Pulmonary artery endothelial cell (primary cell): ENCODE measurements at regions not wholly inside any gene's neighbourhood (a gene's known extent, or its start where the extent isn't known, plus 50 kb on each side); places are given as distances from the start of the nearest gene placed in this dataset.
"Not testable (repeated sequence)": the region's sequence is repeated elsewhere in the genome, so short reads cannot be mapped to it uniquely, and the experiment has no call there.

Source experiments
- DNase-seq: peaks from one replicate; pipeline ENCODE4 v3.0.0-alpha.2; 2011; ENCODE audit warnings: low read depth, low spot score

DNA sequence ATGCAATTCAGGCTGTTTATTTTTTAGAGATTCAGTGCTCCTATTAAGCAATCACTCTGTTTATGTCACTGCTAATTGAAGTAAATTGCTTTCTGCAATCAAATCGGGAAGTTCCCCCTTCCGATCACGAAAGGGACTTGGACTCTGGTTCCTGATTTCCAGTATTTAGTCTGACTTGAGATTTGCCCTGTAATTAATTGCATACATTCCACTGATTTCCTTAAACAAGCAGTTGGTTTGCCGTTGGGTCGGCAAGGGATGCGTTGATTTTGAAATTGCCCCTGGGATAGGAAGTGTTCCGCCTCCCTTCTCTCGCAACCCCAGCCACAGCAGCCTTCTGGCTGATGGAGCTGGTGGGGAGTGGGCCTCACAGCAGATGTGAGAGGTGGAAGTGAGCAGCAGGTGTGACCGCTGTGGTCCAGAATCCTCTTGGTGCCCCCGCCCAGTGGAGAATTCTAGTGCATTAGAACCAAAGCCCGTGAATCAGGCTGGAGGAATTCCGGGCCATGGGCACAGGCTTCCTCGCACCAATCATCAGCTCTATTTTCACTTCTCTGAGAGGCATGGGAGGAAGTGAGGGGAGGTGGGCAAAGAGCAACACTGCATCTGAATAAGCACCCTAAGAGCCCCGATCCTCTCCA lies 102.5 kb downstream of the SPRY4 start:
- no peak for DNase-seq

DNA sequence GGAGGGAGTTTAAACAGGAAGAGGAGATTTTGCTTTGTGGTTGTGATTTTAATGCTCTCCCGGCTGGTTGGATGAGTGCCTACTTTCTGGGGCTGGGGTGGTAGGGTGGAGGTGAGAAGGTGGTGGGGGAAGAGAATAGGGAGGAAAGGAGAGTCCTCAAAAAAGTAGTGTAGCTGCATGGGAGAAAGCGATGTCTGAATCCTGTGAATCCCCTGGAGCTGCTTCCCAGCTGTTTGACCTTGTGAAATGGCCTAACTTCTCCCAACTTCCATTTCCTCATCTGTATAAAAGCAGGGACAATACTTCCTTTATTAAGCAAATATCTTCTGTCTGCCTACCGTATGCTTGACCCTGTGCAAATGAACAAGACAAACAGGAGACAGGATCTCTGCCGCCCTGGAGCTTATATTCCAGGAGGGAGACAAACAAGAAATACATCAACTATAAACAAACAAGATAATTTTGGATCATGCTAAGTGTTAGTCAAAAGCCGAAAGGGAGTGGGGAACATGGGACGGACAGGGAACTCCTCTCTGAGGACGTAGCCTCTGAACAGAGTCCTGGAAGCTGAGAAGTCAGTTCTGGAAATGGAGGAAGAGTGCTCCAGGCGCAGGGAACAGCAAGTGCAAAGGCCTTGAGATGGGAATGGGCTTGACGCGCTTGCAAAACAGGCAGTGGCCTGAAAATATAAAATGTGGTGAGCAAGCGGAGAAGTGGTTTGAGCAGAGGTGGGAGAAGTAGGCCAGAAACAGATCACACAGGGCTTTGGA lies 103.5 kb downstream of the SPRY4 start:
- no peak for DNase-seq

DNA sequence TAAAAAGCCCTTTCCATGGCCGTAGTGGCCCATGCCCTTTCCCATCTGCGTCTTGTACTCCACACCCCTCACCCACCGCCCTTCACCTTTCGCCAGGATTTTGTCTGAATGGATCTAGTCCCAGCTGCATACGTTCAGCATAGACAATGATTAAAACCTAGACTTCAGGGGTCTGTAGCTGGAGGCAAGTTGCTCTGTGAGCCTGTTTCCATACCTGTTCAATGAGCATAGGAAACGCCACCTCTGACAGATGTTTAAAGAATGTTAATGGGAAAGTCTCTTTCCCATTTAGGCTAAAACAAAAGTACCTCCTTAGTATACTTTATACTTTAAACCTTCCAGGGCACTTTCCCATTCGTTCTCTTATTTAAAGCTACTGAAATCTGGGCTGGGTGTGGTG lies 105.7 kb downstream of the SPRY4 start:
- no peak for DNase-seq

DNA sequence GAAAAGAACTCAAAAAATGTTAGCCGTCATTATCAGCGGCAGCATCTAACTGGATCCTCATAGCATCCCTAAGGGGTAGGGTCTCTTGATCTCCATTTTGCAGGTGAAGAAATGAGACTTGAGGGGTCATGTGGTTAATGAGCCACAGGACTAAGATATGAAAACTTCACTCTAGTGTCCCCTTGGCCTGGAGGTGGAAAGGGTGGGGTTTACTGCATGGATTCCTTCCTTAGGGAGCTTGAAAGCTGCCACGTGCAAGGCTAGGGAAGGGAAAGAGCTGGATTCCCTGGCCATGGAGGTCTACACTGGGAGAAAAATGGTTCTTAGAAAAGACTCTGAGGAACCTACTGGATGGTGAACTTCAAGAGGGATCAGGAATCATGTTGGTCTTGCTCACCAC lies 107.9 kb downstream of the SPRY4 start:
- DNase-seq = no peak

DNA sequence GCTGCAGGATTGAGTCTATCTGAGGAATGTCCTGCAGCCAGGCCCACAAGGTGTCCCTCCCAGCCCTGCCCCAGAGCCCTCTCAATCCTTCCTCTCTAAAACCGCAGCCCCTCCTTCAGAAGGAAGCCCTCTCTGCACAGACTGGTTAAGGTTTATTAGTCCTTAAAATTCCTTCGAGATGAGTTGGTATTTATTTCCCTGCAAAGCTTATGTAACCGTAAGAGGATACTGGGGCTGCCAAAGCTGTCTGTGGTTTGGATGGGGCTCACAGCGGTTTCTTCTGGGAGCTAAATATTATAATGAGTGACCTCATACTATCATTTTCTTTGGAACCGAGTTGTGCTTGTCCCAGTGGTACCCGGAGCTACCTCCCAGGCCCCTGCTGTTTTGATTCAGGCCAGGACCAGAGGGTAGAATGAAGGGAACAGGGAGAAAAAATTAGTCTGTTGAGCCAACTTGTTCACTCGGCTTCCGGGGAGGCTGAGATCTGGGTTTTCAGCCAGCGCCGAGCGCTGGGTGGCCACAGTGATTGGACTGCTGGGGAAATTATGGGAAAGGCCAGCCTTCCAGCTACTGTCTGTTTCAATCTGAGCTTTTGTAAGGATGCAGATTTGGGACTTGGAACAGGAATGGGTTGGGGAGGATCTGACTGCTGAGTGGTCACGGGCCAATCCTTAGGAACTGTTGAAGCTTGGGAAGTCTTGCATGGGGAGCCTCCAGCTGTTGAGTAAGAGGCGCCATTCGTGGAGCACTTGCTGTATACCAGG lies 107.5 kb downstream of the NDFIP1 start:
- DNase-seq = no peak

DNA sequence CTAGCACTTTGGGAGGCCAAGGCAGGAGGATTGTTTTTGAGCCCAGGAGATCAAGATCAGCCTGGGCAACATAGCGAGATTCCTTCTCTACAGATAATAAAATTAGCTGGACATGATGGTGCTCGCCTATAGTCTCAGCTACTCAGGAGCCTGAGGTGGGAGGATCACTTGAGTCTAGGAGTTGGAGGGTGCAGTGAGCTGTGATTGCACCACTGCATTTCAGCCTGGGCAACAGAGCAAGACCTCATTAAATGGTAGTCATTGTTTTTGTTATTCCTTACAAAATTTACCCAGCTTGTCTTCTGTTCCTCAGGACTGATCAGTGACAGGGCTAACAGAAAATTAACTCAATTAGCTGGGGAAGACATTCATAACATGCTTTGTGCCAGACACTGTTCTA lies 104.5 kb downstream of the NDFIP1 start:
- DNase-seq = no peak

DNA sequence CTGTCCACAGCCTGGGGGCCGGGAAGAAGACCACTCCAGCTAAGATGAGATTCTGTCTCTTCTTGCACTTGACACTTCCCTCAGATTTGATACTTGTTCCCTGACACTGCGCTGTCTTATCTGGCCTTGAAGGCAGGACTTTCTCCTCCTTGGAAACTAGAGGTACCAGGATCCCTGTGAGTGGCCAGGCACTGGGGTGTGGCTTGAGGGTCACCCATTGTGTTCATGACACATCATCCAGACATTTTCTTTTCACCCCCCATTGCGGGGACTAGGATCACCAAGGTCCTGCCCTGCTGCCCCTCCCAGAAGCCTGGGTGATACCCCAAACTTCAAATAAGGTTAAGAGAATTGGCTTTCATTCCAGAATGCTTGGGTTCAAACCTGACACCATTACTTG lies 103.3 kb downstream of the NDFIP1 start:
- no peak for DNase-seq

DNA sequence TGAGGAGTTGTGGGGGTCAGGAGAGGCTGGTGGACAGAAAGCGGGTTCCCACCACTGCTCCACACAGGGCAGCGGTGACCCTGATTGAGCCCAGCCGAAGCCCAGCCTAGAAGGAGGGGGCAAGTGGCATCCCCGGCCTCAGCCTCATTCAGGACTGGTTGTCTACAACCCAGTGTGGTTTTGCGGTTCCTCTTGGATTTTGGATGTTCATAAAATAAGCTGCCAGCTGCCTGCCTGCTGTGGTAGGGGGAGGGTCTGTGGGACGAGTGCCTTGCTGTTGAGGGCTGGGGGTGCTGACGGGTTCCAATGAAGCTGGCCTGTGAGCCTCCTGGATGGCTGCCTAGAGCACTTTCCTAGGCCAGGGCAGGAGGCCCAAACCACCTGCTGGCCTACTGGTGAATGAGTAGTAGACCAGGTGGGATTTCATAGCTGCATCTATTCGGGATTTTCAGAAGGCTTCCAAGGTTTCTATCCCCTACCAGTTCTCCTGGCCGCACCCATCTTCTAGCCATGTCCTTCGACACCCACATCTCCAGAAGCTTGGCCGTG lies 102.4 kb downstream of the NDFIP1 start:
- DNase-seq = no peak

DNA sequence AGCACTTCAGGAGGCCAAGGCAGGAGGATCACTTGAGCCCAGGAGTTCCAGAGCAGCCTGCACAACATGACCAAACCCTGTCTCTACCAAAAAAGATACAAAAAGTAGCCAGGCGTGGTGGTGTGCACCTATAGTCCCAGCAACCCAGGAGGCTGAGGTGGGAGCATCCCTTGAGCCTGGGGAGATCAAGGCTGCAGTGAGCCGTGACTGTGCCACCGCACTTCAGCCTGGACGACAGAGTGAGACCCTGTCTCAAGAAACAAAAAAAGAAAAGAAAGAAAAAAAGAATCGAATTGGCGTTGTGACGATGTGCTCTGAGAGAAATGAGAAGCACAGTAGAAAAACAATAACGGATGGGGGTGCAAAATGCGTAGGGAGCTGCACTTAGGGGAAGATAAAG lies 101.4 kb downstream of the NDFIP1 start:
- DNase-seq = no peak

DNA sequence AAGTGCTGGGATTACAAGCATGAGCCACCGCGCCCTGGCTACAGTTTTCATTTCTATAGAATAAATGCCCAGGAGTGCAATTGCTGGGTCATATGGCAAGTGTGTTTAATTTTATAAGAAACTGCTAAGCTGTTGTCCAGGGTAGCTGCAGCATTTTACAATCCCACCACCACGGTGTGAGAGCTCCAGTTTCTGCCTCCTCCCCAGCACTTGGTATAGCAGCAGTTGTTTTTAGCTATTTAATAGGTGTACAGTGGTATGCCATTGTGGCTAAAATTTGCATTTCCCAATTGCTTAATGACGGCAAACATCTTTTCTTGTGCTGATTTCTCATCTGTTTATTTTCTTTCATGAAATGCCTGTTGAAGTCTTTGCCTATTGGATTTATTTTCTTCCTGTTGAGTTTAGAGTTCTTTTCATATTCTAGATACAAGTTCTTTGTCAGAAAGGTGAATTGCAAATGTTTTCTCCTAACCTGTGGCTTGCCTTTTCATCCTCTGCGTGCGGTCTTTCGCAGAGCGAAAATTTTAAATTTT lies 100.3 kb downstream of the NDFIP1 start:
- no peak for DNase-seq

DNA sequence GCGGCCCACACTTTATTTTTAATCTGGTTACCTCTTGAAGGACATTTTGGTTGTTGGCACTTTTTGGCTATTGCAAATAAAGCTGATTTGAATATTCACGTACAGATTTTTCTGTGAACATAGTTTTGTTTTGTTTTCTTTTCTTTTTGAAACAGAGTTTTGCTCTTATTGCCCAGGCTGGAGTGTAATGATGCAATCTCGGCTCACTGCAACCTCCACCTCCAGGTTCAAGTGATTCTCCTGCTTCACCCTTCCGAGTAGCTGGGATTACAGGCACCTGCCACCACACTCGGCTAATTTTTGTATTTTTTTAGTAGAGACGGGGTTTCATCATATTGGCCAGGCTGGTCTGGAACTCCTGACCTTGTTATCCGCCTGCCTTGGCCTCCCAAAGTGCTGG lies 99.7 kb downstream of the NDFIP1 start:
- not testable (repeated sequence) for DNase-seq

DNA sequence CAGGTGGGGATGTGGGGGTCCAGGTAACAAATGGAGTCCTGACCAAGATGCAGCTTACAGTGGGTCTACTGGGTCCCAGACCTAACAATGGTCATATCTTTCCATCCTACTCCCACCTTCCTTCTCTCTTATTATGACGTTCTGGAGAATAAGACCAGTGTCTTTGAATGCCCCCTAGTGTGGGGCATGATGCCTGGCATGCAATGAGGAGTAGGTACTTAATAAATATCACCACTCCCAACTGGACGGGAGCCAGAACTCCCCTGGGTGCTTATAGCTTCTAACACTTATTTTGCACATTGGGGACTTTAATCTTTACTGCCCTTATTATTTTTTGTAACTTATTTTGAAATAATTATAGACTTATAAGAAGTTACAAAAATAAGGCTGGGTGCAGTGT lies 98.2 kb downstream of the NDFIP1 start:
- no peak for DNase-seq

DNA sequence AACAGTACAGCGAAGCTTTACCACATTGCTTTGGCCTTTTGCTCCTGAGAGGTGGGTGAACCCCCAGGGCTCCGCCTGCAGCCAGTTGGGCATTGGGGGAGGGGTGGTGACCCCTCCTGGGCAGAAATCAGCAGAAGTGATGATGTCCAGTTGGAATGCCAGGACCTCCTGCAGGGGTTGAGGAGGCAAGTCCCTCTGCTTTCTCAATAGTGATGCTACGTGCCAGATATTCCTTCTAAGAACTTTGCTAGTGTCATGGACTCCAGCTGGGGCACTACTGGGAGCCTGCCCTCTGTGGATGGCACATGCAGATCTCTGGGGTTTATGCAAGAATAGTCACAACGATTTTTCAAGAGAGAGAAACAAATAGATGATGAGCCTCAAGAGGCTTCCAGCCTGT lies 95.6 kb downstream of the NDFIP1 start:
- DNase-seq = no peak
